Activated CD8-positive, alpha-beta T cell treated with anti-CD3 and anti-CD28 coated beads for 36 hours (primary cell): ENCODE measurements at regions not wholly inside any gene's neighbourhood (a gene's known extent, or its start where the extent isn't known, plus 50 kb on each side); places are given as distances from the start of the nearest gene placed in this dataset.

ENCODE experiments used
- ATAC-seq: fragments of 200-7000 bp; cut with Tn5 transposase; one replicate; pipeline ENCODE4 v1.10.0; 2021; ENCODE audit warnings: mild to moderate bottlenecking, moderate library complexity
- CTCF ChIA-PET: fragments of 350-600 bp; sonication (Branson Sonifier 250); formaldehyde crosslinking; loops from one replicate; lab custom pipeline; 2021; ENCODE audit warnings: antibody characterized with exemption; lab: Charles Lee
- POLR2A ChIA-PET: fragments of 350-600 bp; sonication (Branson Sonifier 250); formaldehyde crosslinking; loops from one replicate; lab custom pipeline; 2021; ENCODE audit warnings: antibody characterized with exemption; lab: Charles Lee
- DNase-seq: peaks from one replicate; pipeline ENCODE4 v3.0.0-alpha.2; 2020
- H3K27ac Mint-ChIP-seq: one replicate; pipeline ENCODE4 v1.8.0; 2021; ENCODE audit warnings: mild to moderate bottlenecking, mixed read lengths
- H3K27me3 Mint-ChIP-seq: one replicate; pipeline ENCODE4 v1.8.0; 2021; ENCODE audit warnings: mixed read lengths
- H3K36me3 Mint-ChIP-seq: one replicate; pipeline ENCODE4 v1.8.0; 2021; ENCODE audit warnings: low read depth, mixed read lengths
- H3K4me1 Mint-ChIP-seq: one replicate; pipeline ENCODE4 v1.8.0; 2021; ENCODE audit warnings: low read depth, mixed read lengths
- H3K4me3 Mint-ChIP-seq: one replicate; pipeline ENCODE4 v1.8.0; 2021; ENCODE audit warnings: mild to moderate bottlenecking, moderate library complexity, mixed read lengths
- H3K9me3 Mint-ChIP-seq: one replicate; pipeline ENCODE4 v1.8.0; 2021; ENCODE audit warnings: mixed read lengths
- CTCF ChIP-seq: fragments of 200-600 bp; IDR thresholded peaks from one replicate; pipeline ENCODE4 v1.8.0; 2022; ENCODE audit warnings: antibody characterized with exemption, mild to moderate bottlenecking
- intact Hi-C: fragments of 100-400 bp; cut with micrococcal nuclease; formaldehyde crosslinking; loops from one replicate; pipeline ENCODE4 v1.10.0; 2022

DNA sequence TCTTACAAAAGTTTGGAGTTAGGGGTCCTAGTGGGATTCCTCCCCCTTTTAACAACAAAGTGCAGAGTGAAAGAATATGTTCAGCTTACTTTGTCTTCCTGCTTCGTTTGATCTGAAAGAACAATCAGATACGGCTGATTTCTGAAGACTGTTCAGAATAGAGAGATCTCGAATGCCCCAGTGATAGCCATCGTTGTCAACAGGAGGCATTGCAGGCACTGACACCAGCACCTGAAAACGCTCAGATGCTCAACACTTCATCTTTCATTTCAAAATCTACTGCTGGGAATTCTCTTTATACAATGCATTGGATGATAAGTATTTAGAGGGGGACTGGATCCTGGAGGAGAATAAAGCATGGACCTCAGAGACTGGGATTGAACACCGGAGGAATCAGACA, 186.3 kb upstream of the TENM3 start:
- POLR2A ChIA-PET = interaction anchor here (0.6 kb wide), 1 partner anchor 960 kb away, joined by 3 read pairs; no protein-coding TSS in a partner anchor
- Mint-ChIP-seq H3K36me3 (no peaks in the 10 kb centered on the region), H3K4me1 (no peaks in the 10 kb centered on the region), H3K27me3 (no peaks in the 10 kb centered on the region), H3K9me3 (no peaks in the 10 kb centered on the region), H3K4me3 (no peak overlapping the region), H3K27ac (no peak overlapping the region)
- DNase-seq (no peak), ATAC-seq (no peak)
- CTCF ChIA-PET = no interaction called here
- intact Hi-C loops = no loop called here
- TF ChIP-seq CTCF = no peak

DNA sequence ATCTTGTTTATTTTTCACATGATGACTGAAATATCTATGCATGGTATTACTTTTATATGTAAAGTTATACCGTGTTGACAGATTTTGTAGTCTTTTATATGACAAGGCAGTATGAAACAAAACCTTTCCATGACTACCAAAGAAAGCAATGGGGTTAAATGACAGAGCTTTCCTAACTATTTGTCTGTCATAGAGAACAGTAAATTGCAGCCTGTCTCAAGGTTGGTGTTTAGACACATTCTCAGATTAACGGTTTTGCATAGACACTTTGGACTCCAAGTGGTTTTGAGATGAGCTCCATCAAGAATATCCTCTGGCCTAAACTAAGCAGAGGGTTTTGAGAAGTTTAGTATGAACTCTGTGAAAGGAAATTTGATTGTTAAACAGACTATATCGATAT, 180.7 kb upstream of the TENM3 start:
- H3K4me3 Mint-ChIP-seq = no peak overlapping the region
- intact Hi-C loops = no loop called here
- DNase-seq (no peak), ATAC-seq (no peak)
- H3K4me1 Mint-ChIP-seq = no peaks in the 10 kb centered on the region
- no peak overlapping the region for H3K27ac Mint-ChIP-seq
- no peak for TF ChIP-seq CTCF
- H3K36me3 Mint-ChIP-seq = no peaks in the 10 kb centered on the region
- no peaks in the 10 kb centered on the region for H3K27me3 Mint-ChIP-seq
- ChIA-PET POLR2A (no interaction called here), CTCF (no interaction called here)
- H3K9me3 Mint-ChIP-seq = peaks cover 2% of the 10 kb centered on the region

GRCh38 chr4:182062936-182063335, 180.3 kb upstream of the TENM3 start:
- Mint-ChIP-seq H3K9me3 (peaks cover 3% of the 10 kb centered on the region), H3K27ac (no peak overlapping the region), H3K36me3 (no peaks in the 10 kb centered on the region), H3K4me1 (no peaks in the 10 kb centered on the region), H3K4me3 (no peak overlapping the region), H3K27me3 (peaks cover under 1% of the 10 kb centered on the region)
- POLR2A ChIA-PET = no interaction called here
- CTCF ChIA-PET = no interaction called here
- DNase-seq (no peak), ATAC-seq (no peak)
- no peak for TF ChIP-seq CTCF
- intact Hi-C loops = no loop called here

- ChIA-PET POLR2A (no interaction called here), CTCF (no interaction called here)
- intact Hi-C loops = no loop called here
- TF ChIP-seq CTCF = no peak
- Mint-ChIP-seq H3K9me3 (peaks cover 4% of the 10 kb centered on the region), H3K27me3 (peaks cover 1% of the 10 kb centered on the region), H3K36me3 (no peaks in the 10 kb centered on the region), H3K4me1 (no peaks in the 10 kb centered on the region), H3K27ac (no peak overlapping the region), H3K4me3 (no peak overlapping the region)
- no peak for ATAC-seq
- no peak for DNase-seq
These were observed 179.6 kb upstream of the TENM3 start for GRCh38 chr4:182063651-182064050.

DNA sequence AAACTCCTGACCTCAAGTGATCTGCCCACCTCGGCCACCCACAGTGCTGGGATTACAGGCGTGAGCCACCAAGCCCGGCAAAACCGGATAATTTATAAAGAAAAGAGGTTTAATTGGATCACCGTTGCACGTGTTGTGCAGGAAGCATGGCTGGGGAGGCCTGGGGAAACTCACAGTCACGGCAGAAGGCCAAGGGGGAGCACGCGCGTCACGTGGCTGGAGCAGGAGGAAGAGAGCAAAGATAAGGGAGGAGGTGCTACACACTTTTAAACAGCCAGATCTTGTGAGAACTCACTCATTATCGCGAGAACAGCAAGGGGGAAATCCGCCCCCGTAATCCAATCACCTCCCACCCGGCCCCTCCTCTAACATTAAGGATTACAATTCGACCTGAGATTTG, 177.9 kb upstream of the TENM3 start:
- H3K27ac Mint-ChIP-seq = no peak overlapping the region
- intact Hi-C loops = no loop called here
- ATAC-seq = no peak
- ChIA-PET CTCF (no interaction called here), POLR2A (no interaction called here)
- H3K4me1 Mint-ChIP-seq = no peaks in the 10 kb centered on the region
- no peak overlapping the region for H3K4me3 Mint-ChIP-seq
- peaks cover 4% of the 10 kb centered on the region for H3K9me3 Mint-ChIP-seq
- TF ChIP-seq CTCF = no peak
- H3K27me3 Mint-ChIP-seq = peaks cover 1% of the 10 kb centered on the region
- no peaks in the 10 kb centered on the region for H3K36me3 Mint-ChIP-seq
- DNase-seq = no peak
